Transverse colon (tissue), 4 donors: ENCODE measurements at regions not wholly inside any gene's neighbourhood (a gene's known extent, or its start where the extent isn't known, plus 50 kb on each side); places are given as distances from the start of the nearest gene placed in this dataset.

Source experiments
- DNase-seq: peaks from one replicate; pipeline ENCODE4 v3.0.0-alpha.2; 2019
- H3K27ac ChIP-seq, 4 donors: fragments of 200-600 bp; sonication (generic); 2 replicates each; pipeline ENCODE4 v1.5.1; 2016 to 2018; ENCODE audit warnings: inconsistent platforms in 4 of 4
- H3K27me3 ChIP-seq: fragments of 200-600 bp; sonication (generic); 2 replicates; pipeline ENCODE4 v1.5.1; 2017; ENCODE audit warnings: inconsistent platforms
- H3K36me3 ChIP-seq, 4 donors: fragments of 200-600 bp; sonication (generic); 2 replicates each; pipeline ENCODE4 v1.5.1; 2017 to 2019; ENCODE audit warnings: inconsistent platforms in 4 of 4
- H3K4me1 ChIP-seq, 4 donors: fragments of 200-600 bp; sonication (generic); 2 replicates each; pipeline ENCODE4 v1.5.1; 2017 to 2020; ENCODE audit warnings: inconsistent platforms in 4 of 4
- H3K4me3 ChIP-seq, 4 donors: fragments of 200-600 bp; sonication (generic); 1 replicate in 1 of 4; 2 replicates in 3 of 4; pipeline versions ENCODE4 v1.5.1 to v1.6.1; 2017 to 2019; ENCODE audit warnings: inconsistent platforms in 4 of 4
- H3K9me3 ChIP-seq, 2 donors: fragments of 200-600 bp; sonication (generic); 2 replicates each; pipeline ENCODE4 v1.5.1; 2017 to 2019; ENCODE audit warnings: inconsistent platforms in 2 of 2
- CTCF ChIP-seq, 5 experiments: fragments of 200-600 bp in 3 of 5; fragments of 450-650 bp in 2 of 5; sonication (generic) in 3 of 5; IDR thresholded peaks; 1 replicate in 2 of 5; 2 replicates in 3 of 5; pipeline ENCODE4 v1.5.1; 2016 to 2017; ENCODE audit warnings: antibody characterized with exemption in 5 of 5, inconsistent platforms in 3 of 5, mild to moderate bottlenecking in 2 of 5, moderate library complexity in 1 of 5
- EP300 ChIP-seq: sonication (generic); formaldehyde crosslinking; IDR thresholded peaks from one replicate; pipeline ENCODE4 v1.6.1; 2017; ENCODE audit warnings: antibody characterized with exemption, low read depth
- POLR2A ChIP-seq: fragments of 450-650 bp; IDR thresholded peaks from one replicate; pipeline ENCODE4 v1.6.1; 2016; ENCODE audit warnings: antibody characterized with exemption, mild to moderate bottlenecking, moderate library complexity
- POLR2AphosphoS5 ChIP-seq, 3 donors: sonication (generic); formaldehyde crosslinking; IDR thresholded peaks; one replicate each; pipeline ENCODE4 v1.6.1; 2016; ENCODE audit warnings: antibody characterized with exemption in 3 of 3
- WGBS, 2 donors: methylation state at CpG; one replicate each; pipeline ENCODE4 v1.1.5; 2018; ENCODE audit warnings: low coverage in 1 of 2; 5-methylcytosine and 5-hydroxymethylcytosine counted together
- in situ Hi-C, 4 donors: fragments of 200-750 bp; cut with MboI; loops; one replicate each; pipeline versions ENCODE4 v1.15.0 to v1.15.1; 2017; ENCODE audit warnings: low sequenced_read_pairs in 3 of 4, low pct_ligation_motif_present in 1 of 4, low pct_unique_long_range_greater_than_20kb in 1 of 4
- intact Hi-C: fragments of 100-400 bp; cut with DNase I; formaldehyde crosslinking; loops from one replicate; pipeline ENCODE4 v1.15.1; 2023; ENCODE audit warnings: low total_unique reads

GRCh38 chr10:78543749-78544362 lies 510.2 kb downstream of the RPS24 start:
- no peaks in the 10 kb centered on the region for H3K36me3 ChIP-seq
- 60 to 67% methylated on average over 1 to 11 of the region's 11 CpGs for WGBS, 2 donors
- no peaks in the 10 kb centered on the region for H3K9me3 ChIP-seq
- H3K4me1 ChIP-seq: peaks cover 6 to 33% (median 24%) of the 10 kb centered on the region in 4 donors
- peak; percentile 54 for DNase-seq
- intact Hi-C loops: no loop called here
- in situ Hi-C loops: no loop called here
- no peak overlapping the region for H3K4me3 ChIP-seq
- H3K27me3 ChIP-seq: no peaks in the 10 kb centered on the region
- no peak for TF ChIP-seq POLR2A
- TF ChIP-seq POLR2AphosphoS5 (IDR thresholded peaks at IDR 0.05): peak; percentile 74 to 86 (median 75)
- no peak for TF ChIP-seq CTCF (IDR thresholded peaks at IDR 0.05)
- TF ChIP-seq EP300: peak; percentile 94
- peak overlapping the region; percentile 45 to 77 (median 60) for H3K27ac ChIP-seq

GRCh38 chr10:78544423-78545090 lies 510.9 kb downstream of the RPS24 start:
- Histone ChIP-seq H3K36me3 (no peaks in the 10 kb centered on the region), H3K4me3 (no peak overlapping the region), H3K27ac (peak overlapping the region; percentile 45 to 77 (median 60)), H3K4me1 (peaks cover 4 to 38% (median 24%) of the 10 kb centered on the region in 4 donors), H3K9me3 (no peaks in the 10 kb centered on the region), H3K27me3 (no peaks in the 10 kb centered on the region)
- no peak for DNase-seq
- in situ Hi-C loops: no loop called here
- WGBS, 2 donors: 67 to 85% methylated on average over 1 to 9 of the region's 9 CpGs
- intact Hi-C loops: no loop called here
- no peak for TF ChIP-seq CTCF (IDR thresholded peaks at IDR 0.05)
- TF ChIP-seq POLR2AphosphoS5 (IDR thresholded peaks at IDR 0.05): no peak
- TF ChIP-seq EP300: no peak
- no peak for TF ChIP-seq POLR2A

- in situ Hi-C loops: no loop called here
- intact Hi-C loops: no loop called here
- Histone ChIP-seq H3K36me3 (no peaks in the 10 kb centered on the region), H3K9me3 (no peaks in the 10 kb centered on the region), H3K4me3 (no peak overlapping the region), H3K27ac (no peak overlapping the region), H3K27me3 (no peaks in the 10 kb centered on the region), H3K4me1 (peaks cover 4 to 50% (median 26%) of the 10 kb centered on the region in 4 donors)
- 73 to 86% methylated on average over 3 of the region's 3 CpGs for WGBS, 2 donors
- no peak for DNase-seq
- TF ChIP-seq POLR2A (no peak), CTCF (IDR thresholded peaks at IDR 0.05) (no peak), EP300 (no peak), POLR2AphosphoS5 (IDR thresholded peaks at IDR 0.05) (no peak)
Observed at GRCh38 chr10:78545756-78546155, 512.1 kb downstream of the RPS24 start.

- WGBS, 2 donors: 76% methylated on average over 6 of the region's 6 CpGs; no CpG with 5 or more reads in 1 of the 2 donors
- no peak for DNase-seq
- Histone ChIP-seq H3K9me3 (no peaks in the 10 kb centered on the region), H3K4me1 (peaks cover 15 to 50% (median 27%) of the 10 kb centered on the region in 4 donors), H3K36me3 (no peaks in the 10 kb centered on the region), H3K27me3 (no peaks in the 10 kb centered on the region), H3K27ac (no peak overlapping the region), H3K4me3 (no peak overlapping the region)
- intact Hi-C loops (no loop called here), in situ Hi-C loops (no loop called here)
- TF ChIP-seq POLR2AphosphoS5 (IDR thresholded peaks at IDR 0.05) (no peak), CTCF (IDR thresholded peaks at IDR 0.05) (no peak), EP300 (no peak), POLR2A (no peak)
Observed at GRCh38 chr10:78547397-78547796, 513.7 kb downstream of the RPS24 start.
